ENCODE measurements at regions not wholly inside any gene's neighbourhood (a gene's known extent, or its start where the extent isn't known, plus 50 kb on each side); places are given as distances from the start of the nearest gene placed in this dataset.
A peak's percentile ranks its signal among the peaks of the same experiment; 100 is the strongest.
"Not testable (repeated sequence)": the region's sequence is repeated elsewhere in the genome, so short reads cannot be mapped to it uniquely, and the experiment has no call there.

DNA sequence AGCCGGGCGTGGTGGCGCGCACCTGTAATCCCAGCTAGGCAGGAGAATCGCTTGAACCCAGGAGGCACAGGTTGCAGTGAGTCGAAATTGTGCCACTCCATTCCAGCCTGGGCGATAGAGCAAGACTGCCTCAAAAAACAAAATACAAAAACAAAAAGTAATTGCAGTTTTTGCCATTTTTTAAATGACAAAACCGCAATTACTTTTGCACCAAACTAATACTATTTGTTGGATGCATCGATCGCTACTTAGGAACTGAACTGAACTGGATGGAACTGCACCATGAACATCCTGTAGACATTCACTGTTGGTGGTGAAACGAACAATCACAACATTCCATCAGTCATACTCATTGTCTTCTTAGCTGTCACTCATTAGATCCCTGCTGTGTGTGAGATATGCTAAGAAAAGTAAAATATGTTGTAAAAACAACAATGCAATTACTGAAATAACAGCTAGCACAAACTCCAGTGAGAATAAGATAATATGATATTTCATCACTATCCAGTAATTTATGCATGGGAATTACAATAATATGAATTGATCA, 341.2 kb downstream of the ACTR3B start:
- no peak overlapping the region for H2BK120ac ChIP-seq (ENCODE audit: low read depth, low read length)
- WGBS (ENCODE audit: extremely low coverage, insufficient coverage, low lambda C conversion rate): no CpG with 5 or more reads among the region's 11 CpGs
- H2AK5ac ChIP-seq (ENCODE audit: low read length): no peak overlapping the region
- H3K4ac ChIP-seq (ENCODE audit: low read depth, low read length): no peak overlapping the region
- no peak overlapping the region for H3K27ac ChIP-seq (ENCODE audit: low read depth, low read length)
- H4K8ac ChIP-seq (ENCODE audit: low read depth, low read length): no peak overlapping the region
- H3K4me2 ChIP-seq (ENCODE audit: low read length): no peak overlapping the region
- no peak overlapping the region for H2BK5ac ChIP-seq (ENCODE audit: low read length)
- no peaks in the 10 kb centered on the region for H3K27me3 ChIP-seq (ENCODE audit: insufficient read depth, low read length, poor library complexity)
- H3K18ac ChIP-seq (ENCODE audit: low read length): no peak overlapping the region
- H3K4me1 ChIP-seq (ENCODE audit: control insufficient read depth, low read depth, low read length): no peaks in the 10 kb centered on the region
- no peak overlapping the region for H3K9ac ChIP-seq (ENCODE audit: low read length)
- H3K79me1 ChIP-seq (ENCODE audit: low read length): no peaks in the 10 kb centered on the region
- H3K36me3 ChIP-seq (ENCODE audit: control insufficient read depth, insufficient read depth, low read length): no peaks in the 10 kb centered on the region
- H2BK15ac ChIP-seq (replicated peaks; ENCODE audit: low read depth): no peak overlapping the region
- no peak overlapping the region for H3K4me3 ChIP-seq (ENCODE audit: low read length)
- peak; percentile 57 for DNase-seq
- no peak overlapping the region for H3K56ac ChIP-seq (ENCODE audit: low read length)
- no peak overlapping the region for H4K5ac ChIP-seq (ENCODE audit: low read length)
- H3K79me2 ChIP-seq (ENCODE audit: control insufficient read depth, insufficient read depth, low read length): no peaks in the 10 kb centered on the region
- H3K23ac ChIP-seq (ENCODE audit: low read length): no peak overlapping the region

DNA sequence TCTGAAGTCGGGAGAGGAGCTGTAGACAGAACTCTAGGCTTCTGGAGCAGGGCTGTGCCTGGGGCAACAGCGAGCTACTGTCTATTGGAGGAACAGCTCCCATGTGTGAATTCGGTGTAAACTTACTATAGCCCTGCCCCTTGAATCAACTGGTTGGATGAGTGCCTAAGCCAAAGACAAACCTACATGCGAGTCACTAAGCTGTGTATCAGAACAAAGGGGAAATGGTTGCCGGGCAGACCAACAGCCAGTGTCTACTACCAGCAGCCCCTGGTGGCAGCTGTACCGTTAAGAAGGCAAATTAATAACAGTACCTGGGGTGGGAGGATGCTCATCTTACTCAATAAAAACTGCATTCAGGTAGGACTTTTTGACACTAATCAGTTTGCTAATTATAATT, 343.6 kb downstream of the ACTR3B start:
- Histone ChIP-seq H3K27ac (ENCODE audit: low read depth, low read length) (no peak overlapping the region), H3K18ac (ENCODE audit: low read length) (no peak overlapping the region), H3K36me3 (ENCODE audit: control insufficient read depth, insufficient read depth, low read length) (no peaks in the 10 kb centered on the region), H3K9ac (ENCODE audit: low read length) (no peak overlapping the region), H3K4me1 (ENCODE audit: control insufficient read depth, low read depth, low read length) (no peaks in the 10 kb centered on the region), H2BK120ac (ENCODE audit: low read depth, low read length) (no peak overlapping the region), H2AK5ac (ENCODE audit: low read length) (no peak overlapping the region), H3K4ac (ENCODE audit: low read depth, low read length) (no peak overlapping the region), H3K79me2 (ENCODE audit: control insufficient read depth, insufficient read depth, low read length) (no peaks in the 10 kb centered on the region), H2BK15ac (replicated peaks; ENCODE audit: low read depth) (no peak overlapping the region), H3K4me3 (ENCODE audit: low read length) (no peak overlapping the region), H4K5ac (ENCODE audit: low read length) (no peak overlapping the region), H3K27me3 (ENCODE audit: insufficient read depth, low read length, poor library complexity) (no peaks in the 10 kb centered on the region), H3K23ac (ENCODE audit: low read length) (no peak overlapping the region), H3K4me2 (ENCODE audit: low read length) (no peak overlapping the region), H2BK5ac (ENCODE audit: low read length) (no peak overlapping the region), H3K79me1 (ENCODE audit: low read length) (no peaks in the 10 kb centered on the region), H3K56ac (ENCODE audit: low read length) (no peak overlapping the region), H4K8ac (ENCODE audit: low read depth, low read length) (no peak overlapping the region)
- WGBS (ENCODE audit: extremely low coverage, insufficient coverage, low lambda C conversion rate): no CpG with 5 or more reads among the region's 6 CpGs
- DNase-seq: peak; percentile 47

DNA sequence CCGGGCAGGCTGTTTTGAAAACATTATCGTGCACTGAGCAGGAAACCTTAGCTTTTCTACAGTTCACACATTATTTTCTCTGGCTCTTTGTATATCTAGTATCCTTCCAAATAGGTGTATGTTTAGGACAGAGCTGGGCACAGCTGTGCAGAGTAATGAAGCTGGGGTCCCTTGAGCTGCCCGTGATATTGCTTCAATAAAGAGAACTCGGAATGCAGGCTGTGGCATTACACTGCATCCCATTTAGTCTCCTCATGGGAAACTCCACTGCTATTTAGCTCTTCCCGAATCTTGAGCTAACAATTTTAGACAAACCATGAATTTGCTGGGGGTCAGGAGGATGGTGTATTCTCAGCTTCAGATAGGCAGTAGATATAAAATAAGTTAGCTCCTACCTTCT, 348.3 kb downstream of the ACTR3B start:
- Histone ChIP-seq H4K8ac (ENCODE audit: low read depth, low read length) (no peak overlapping the region), H3K79me2 (ENCODE audit: control insufficient read depth, insufficient read depth, low read length) (no peaks in the 10 kb centered on the region), H2AK5ac (ENCODE audit: low read length) (no peak overlapping the region), H2BK120ac (ENCODE audit: low read depth, low read length) (no peak overlapping the region), H3K56ac (ENCODE audit: low read length) (no peak overlapping the region), H3K36me3 (ENCODE audit: control insufficient read depth, insufficient read depth, low read length) (no peaks in the 10 kb centered on the region), H4K5ac (ENCODE audit: low read length) (no peak overlapping the region), H3K18ac (ENCODE audit: low read length) (no peak overlapping the region), H3K4me1 (ENCODE audit: control insufficient read depth, low read depth, low read length) (no peaks in the 10 kb centered on the region), H3K4me2 (ENCODE audit: low read length) (no peak overlapping the region), H3K23ac (ENCODE audit: low read length) (no peak overlapping the region), H2BK15ac (replicated peaks; ENCODE audit: low read depth) (no peak overlapping the region), H3K27ac (ENCODE audit: low read depth, low read length) (no peak overlapping the region), H3K4me3 (ENCODE audit: low read length) (no peak overlapping the region), H3K4ac (ENCODE audit: low read depth, low read length) (no peak overlapping the region), H2BK5ac (ENCODE audit: low read length) (no peak overlapping the region), H3K27me3 (ENCODE audit: insufficient read depth, low read length, poor library complexity) (no peaks in the 10 kb centered on the region), H3K79me1 (ENCODE audit: low read length) (no peaks in the 10 kb centered on the region), H3K9ac (ENCODE audit: low read length) (no peak overlapping the region)
- no peak for DNase-seq
- no CpG with 5 or more reads among the region's 5 CpGs for WGBS (ENCODE audit: extremely low coverage, insufficient coverage, low lambda C conversion rate)

DNA sequence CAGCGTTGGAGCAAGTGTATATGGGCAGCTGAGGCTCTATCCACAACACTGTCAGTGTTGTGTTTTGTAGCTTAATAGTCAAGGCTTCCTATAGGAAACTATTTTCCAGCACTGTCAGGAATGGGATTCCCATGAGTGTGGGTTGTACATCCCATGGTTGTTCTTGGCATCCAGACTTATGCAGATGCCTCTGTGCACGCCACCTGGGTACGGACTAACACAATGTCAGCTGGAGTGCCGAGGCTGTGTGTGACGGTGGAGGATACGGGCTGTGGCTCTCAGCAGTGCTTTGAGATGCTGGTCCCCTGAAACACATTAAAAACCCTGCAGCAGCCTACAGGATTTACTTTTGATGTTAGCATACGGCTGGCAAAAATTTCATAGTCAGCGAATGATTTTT, 350.0 kb downstream of the ACTR3B start:
- Histone ChIP-seq H2BK15ac (replicated peaks; ENCODE audit: low read depth) (no peak overlapping the region), H4K5ac (ENCODE audit: low read length) (no peak overlapping the region), H3K36me3 (ENCODE audit: control insufficient read depth, insufficient read depth, low read length) (no peaks in the 10 kb centered on the region), H2AK5ac (ENCODE audit: low read length) (no peak overlapping the region), H3K23ac (ENCODE audit: low read length) (no peak overlapping the region), H2BK120ac (ENCODE audit: low read depth, low read length) (no peak overlapping the region), H4K8ac (ENCODE audit: low read depth, low read length) (no peak overlapping the region), H3K4ac (ENCODE audit: low read depth, low read length) (no peak overlapping the region), H2BK5ac (ENCODE audit: low read length) (no peak overlapping the region), H3K4me1 (ENCODE audit: control insufficient read depth, low read depth, low read length) (no peaks in the 10 kb centered on the region), H3K79me1 (ENCODE audit: low read length) (no peaks in the 10 kb centered on the region), H3K18ac (ENCODE audit: low read length) (no peak overlapping the region), H3K27ac (ENCODE audit: low read depth, low read length) (no peak overlapping the region), H3K27me3 (ENCODE audit: insufficient read depth, low read length, poor library complexity) (no peaks in the 10 kb centered on the region), H3K79me2 (ENCODE audit: control insufficient read depth, insufficient read depth, low read length) (no peaks in the 10 kb centered on the region), H3K4me3 (ENCODE audit: low read length) (no peak overlapping the region), H3K4me2 (ENCODE audit: low read length) (no peak overlapping the region), H3K9ac (ENCODE audit: low read length) (no peak overlapping the region), H3K56ac (ENCODE audit: low read length) (no peak overlapping the region)
- DNase-seq: no peak
- WGBS (ENCODE audit: extremely low coverage, insufficient coverage, low lambda C conversion rate): no CpG with 5 or more reads among the region's 8 CpGs

DNA sequence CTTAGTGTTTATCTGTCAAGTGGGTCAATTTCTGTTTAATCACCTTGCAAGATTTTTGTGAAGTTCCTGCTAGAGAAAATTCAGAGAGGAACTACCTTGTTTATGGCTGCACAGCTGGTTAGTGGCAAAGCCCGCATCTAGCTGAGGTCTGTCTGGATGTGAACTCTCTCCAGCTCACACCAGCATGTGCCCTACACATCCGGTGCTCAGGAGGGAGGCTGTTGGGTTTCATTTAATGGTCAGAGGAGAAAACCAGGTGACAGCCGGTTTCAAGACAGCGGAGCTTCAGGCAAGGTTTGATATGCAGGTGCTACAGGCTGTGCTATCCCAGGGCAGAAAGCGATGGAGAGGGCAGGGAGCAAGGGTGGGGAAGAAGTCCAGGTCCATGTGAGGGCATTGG, 351.1 kb downstream of the ACTR3B start:
- no peaks in the 10 kb centered on the region for H3K36me3 ChIP-seq (ENCODE audit: control insufficient read depth, insufficient read depth, low read length)
- no peak overlapping the region for H3K18ac ChIP-seq (ENCODE audit: low read length)
- H3K79me2 ChIP-seq (ENCODE audit: control insufficient read depth, insufficient read depth, low read length): no peaks in the 10 kb centered on the region
- H2BK120ac ChIP-seq (ENCODE audit: low read depth, low read length): no peak overlapping the region
- no peak overlapping the region for H2BK5ac ChIP-seq (ENCODE audit: low read length)
- no peak overlapping the region for H4K5ac ChIP-seq (ENCODE audit: low read length)
- no peaks in the 10 kb centered on the region for H3K27me3 ChIP-seq (ENCODE audit: insufficient read depth, low read length, poor library complexity)
- H3K23ac ChIP-seq (ENCODE audit: low read length): no peak overlapping the region
- H3K79me1 ChIP-seq (ENCODE audit: low read length): no peaks in the 10 kb centered on the region
- no peak overlapping the region for H3K4ac ChIP-seq (ENCODE audit: low read depth, low read length)
- no peak overlapping the region for H4K8ac ChIP-seq (ENCODE audit: low read depth, low read length)
- H3K9ac ChIP-seq (ENCODE audit: low read length): no peak overlapping the region
- no peak overlapping the region for H2BK15ac ChIP-seq (replicated peaks; ENCODE audit: low read depth)
- no peak overlapping the region for H3K4me2 ChIP-seq (ENCODE audit: low read length)
- H3K4me3 ChIP-seq (ENCODE audit: low read length): no peak overlapping the region
- no peak overlapping the region for H3K56ac ChIP-seq (ENCODE audit: low read length)
- no peaks in the 10 kb centered on the region for H3K4me1 ChIP-seq (ENCODE audit: control insufficient read depth, low read depth, low read length)
- no CpG with 5 or more reads among the region's 5 CpGs for WGBS (ENCODE audit: extremely low coverage, insufficient coverage, low lambda C conversion rate)
- H2AK5ac ChIP-seq (ENCODE audit: low read length): no peak overlapping the region
- no peak for DNase-seq
- H3K27ac ChIP-seq (ENCODE audit: low read depth, low read length): no peak overlapping the region

DNA sequence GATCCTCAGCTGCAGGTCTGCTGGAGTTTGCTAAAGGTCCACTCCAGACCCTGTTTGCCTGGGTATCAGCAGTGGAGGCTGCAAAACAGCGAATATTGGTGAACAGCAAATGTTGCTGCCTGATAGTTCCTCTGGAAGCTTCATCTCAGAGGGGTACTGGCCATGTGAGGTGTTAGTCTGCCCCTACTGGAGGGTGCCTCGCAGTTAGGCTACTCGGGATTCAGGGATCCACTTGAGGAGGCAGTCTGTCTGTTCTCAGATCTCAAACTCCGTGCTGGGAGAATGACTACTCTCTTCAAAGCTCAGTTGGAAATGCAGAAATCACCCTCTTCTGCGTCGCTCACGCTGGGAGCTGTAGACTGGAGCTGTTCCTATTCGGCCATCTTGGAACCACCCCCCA, 362.7 kb downstream of the ACTR3B start:
- not testable (repeated sequence) for H3K18ac ChIP-seq (ENCODE audit: low read length); H3K79me1 ChIP-seq (ENCODE audit: low read length); H3K79me2 ChIP-seq (ENCODE audit: control insufficient read depth, insufficient read depth, low read length); H4K5ac ChIP-seq (ENCODE audit: low read length); H2BK120ac ChIP-seq (ENCODE audit: low read depth, low read length); H3K4me2 ChIP-seq (ENCODE audit: low read length); H3K36me3 ChIP-seq (ENCODE audit: control insufficient read depth, insufficient read depth, low read length); H3K27me3 ChIP-seq (ENCODE audit: insufficient read depth, low read length, poor library complexity); H3K27ac ChIP-seq (ENCODE audit: low read depth, low read length); H3K23ac ChIP-seq (ENCODE audit: low read length); H2AK5ac ChIP-seq (ENCODE audit: low read length); H3K4me3 ChIP-seq (ENCODE audit: low read length); H2BK15ac ChIP-seq (replicated peaks; ENCODE audit: low read depth); H3K4me1 ChIP-seq (ENCODE audit: control insufficient read depth, low read depth, low read length); H3K4ac ChIP-seq (ENCODE audit: low read depth, low read length); H3K9ac ChIP-seq (ENCODE audit: low read length); H2BK5ac ChIP-seq (ENCODE audit: low read length); H3K56ac ChIP-seq (ENCODE audit: low read length); H4K8ac ChIP-seq (ENCODE audit: low read depth, low read length)
- no CpG with 5 or more reads among the region's 8 CpGs for WGBS (ENCODE audit: extremely low coverage, insufficient coverage, low lambda C conversion rate)
- peak; percentile 36 for DNase-seq

All from mesendoderm (in vitro differentiated cells).